ENCODE measurements at regions not wholly inside any gene's neighbourhood (a gene's known extent, or its start where the extent isn't known, plus 50 kb on each side); places are given as distances from the start of the nearest gene placed in this dataset. TPM values are rescaled to one million over a fixed set of nuclear protein-coding genes. Genes with fewer than 3 reads are reported as not detected.
"Not testable (repeated sequence)": the region's sequence is repeated elsewhere in the genome, so short reads cannot be mapped to it uniquely, and the experiment has no call there.

DNA sequence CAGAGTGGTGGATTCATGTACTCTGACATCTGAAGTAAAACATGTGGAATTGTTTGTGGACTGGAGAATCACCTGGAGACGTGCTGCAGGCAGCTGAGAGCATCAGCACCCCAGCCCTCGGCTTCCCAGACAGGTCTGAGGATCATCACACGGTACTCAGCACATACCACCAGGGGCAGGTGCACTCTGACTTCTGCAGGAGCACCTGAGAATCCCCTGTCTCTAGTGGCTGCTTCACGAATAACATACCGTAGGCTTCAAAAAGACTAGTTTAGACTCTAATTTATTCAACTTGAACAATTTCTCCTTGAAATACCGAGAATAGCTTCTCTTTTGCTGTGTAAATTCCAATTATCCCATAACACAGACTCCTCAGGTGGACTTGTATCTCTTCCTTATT is 627.5 kb downstream of the RPIA start:
- H3F3A ChIP-seq (replicated peaks; ENCODE audit: low read depth); H3K4me1 Mint-ChIP-seq; H3K36me3 Mint-ChIP-seq (ENCODE audit: low read depth); H4K20me1 ChIP-seq (replicated peaks; ENCODE audit: insufficient read depth); H3K27ac ChIP-seq (ENCODE audit: low read depth); H3K4me3 Mint-ChIP-seq; H3K27me3 Mint-ChIP-seq (ENCODE audit: insufficient read depth, low read depth, poor library complexity); H3K4me2 ChIP-seq; H3K79me2 ChIP-seq (replicated peaks; ENCODE audit: insufficient read depth); H3K27me3 ChIP-seq (ENCODE audit: insufficient read depth); DNase-seq (ENCODE audit: low spot score); H3K4me3 ChIP-seq; H3K27ac Mint-ChIP-seq; H3K4me1 ChIP-seq (ENCODE audit: insufficient read depth); H3K9me2 ChIP-seq (ENCODE audit: insufficient read depth); H2AFZ ChIP-seq; H3K9me3 Mint-ChIP-seq; ATAC-seq; H3K36me3 ChIP-seq (ENCODE audit: insufficient read depth): not testable (repeated sequence)

- not testable (repeated sequence) for H3K4me3 Mint-ChIP-seq; H3K27ac ChIP-seq (ENCODE audit: low read depth); H3K79me2 ChIP-seq (replicated peaks; ENCODE audit: insufficient read depth); H3F3A ChIP-seq (replicated peaks; ENCODE audit: low read depth); H3K4me2 ChIP-seq; H3K27me3 Mint-ChIP-seq (ENCODE audit: insufficient read depth, low read depth, poor library complexity); ATAC-seq; H2AFZ ChIP-seq; H3K9me3 Mint-ChIP-seq; H3K27ac Mint-ChIP-seq; H3K36me3 Mint-ChIP-seq (ENCODE audit: low read depth); H3K9me2 ChIP-seq (ENCODE audit: insufficient read depth); H4K20me1 ChIP-seq (replicated peaks; ENCODE audit: insufficient read depth); H3K4me1 Mint-ChIP-seq; H3K4me1 ChIP-seq (ENCODE audit: insufficient read depth); H3K36me3 ChIP-seq (ENCODE audit: insufficient read depth); H3K27me3 ChIP-seq (ENCODE audit: insufficient read depth); DNase-seq (ENCODE audit: low spot score); H3K4me3 ChIP-seq
Measured at GRCh38 chr2:89325894-89326293, 634.4 kb downstream of the RPIA start.

DNA sequence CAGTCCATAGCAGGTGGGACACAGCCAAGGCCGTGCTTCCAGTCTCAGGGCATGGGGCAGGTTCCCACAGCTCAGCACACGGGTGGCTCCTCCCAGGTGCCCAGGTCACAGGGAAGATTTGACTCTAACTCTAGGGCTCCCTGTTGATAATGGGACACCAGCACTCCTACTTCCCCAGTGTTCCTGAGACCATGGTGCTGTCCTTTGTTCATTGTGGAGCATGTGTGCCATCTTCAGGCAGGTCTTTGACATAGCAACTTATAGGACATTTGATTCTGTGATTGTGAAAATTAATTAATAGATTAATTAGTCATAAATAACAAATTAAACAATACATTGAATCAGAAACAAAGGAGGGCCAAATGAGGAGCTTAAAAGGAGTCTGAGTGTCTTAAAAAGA is 635.0 kb downstream of the RPIA start:
- ATAC-seq; H3K36me3 ChIP-seq (ENCODE audit: insufficient read depth); H3K79me2 ChIP-seq (replicated peaks; ENCODE audit: insufficient read depth); H3K4me3 ChIP-seq; H3K27ac Mint-ChIP-seq; H3K9me3 Mint-ChIP-seq; H3K9me2 ChIP-seq (ENCODE audit: insufficient read depth); H3K36me3 Mint-ChIP-seq (ENCODE audit: low read depth); H4K20me1 ChIP-seq (replicated peaks; ENCODE audit: insufficient read depth); H3K4me1 ChIP-seq (ENCODE audit: insufficient read depth); H3F3A ChIP-seq (replicated peaks; ENCODE audit: low read depth); H3K27me3 ChIP-seq (ENCODE audit: insufficient read depth); H3K4me3 Mint-ChIP-seq; H3K4me1 Mint-ChIP-seq; H2AFZ ChIP-seq; H3K27me3 Mint-ChIP-seq (ENCODE audit: insufficient read depth, low read depth, poor library complexity); H3K4me2 ChIP-seq; H3K27ac ChIP-seq (ENCODE audit: low read depth): not testable (repeated sequence)
- peak; percentile 22 for DNase-seq (ENCODE audit: low spot score)
- TF ChIP-seq, protein P1, sequence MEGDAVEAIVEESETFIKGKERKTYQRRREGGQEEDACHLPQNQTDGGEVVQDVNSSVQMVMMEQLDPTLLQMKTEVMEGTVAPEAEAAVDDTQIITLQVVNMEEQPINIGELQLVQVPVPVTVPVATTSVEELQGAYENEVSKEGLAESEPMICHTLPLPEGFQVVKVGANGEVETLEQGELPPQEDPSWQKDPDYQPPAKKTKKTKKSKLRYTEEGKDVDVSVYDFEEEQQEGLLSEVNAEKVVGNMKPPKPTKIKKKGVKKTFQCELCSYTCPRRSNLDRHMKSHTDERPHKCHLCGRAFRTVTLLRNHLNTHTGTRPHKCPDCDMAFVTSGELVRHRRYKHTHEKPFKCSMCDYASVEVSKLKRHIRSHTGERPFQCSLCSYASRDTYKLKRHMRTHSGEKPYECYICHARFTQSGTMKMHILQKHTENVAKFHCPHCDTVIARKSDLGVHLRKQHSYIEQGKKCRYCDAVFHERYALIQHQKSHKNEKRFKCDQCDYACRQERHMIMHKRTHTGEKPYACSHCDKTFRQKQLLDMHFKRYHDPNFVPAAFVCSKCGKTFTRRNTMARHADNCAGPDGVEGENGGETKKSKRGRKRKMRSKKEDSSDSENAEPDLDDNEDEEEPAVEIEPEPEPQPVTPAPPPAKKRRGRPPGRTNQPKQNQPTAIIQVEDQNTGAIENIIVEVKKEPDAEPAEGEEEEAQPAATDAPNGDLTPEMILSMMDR (conservative IDR thresholded peaks at IDR 0.05; ENCODE audit: low read depth in 2 of 2), result peak; percentile 34 to 55; a peak in 3 of 4 replicates

GRCh38 chr2:89328790-89329189 is 637.3 kb downstream of the RPIA start:
- not testable (repeated sequence) for H3K27ac Mint-ChIP-seq; H3K27me3 ChIP-seq (ENCODE audit: insufficient read depth); ATAC-seq; H2AFZ ChIP-seq; H3K4me3 ChIP-seq; H3K79me2 ChIP-seq (replicated peaks; ENCODE audit: insufficient read depth); H3K36me3 Mint-ChIP-seq (ENCODE audit: low read depth); H3F3A ChIP-seq (replicated peaks; ENCODE audit: low read depth); H3K27ac ChIP-seq (ENCODE audit: low read depth); H3K27me3 Mint-ChIP-seq (ENCODE audit: insufficient read depth, low read depth, poor library complexity); H3K4me3 Mint-ChIP-seq; H3K4me1 ChIP-seq (ENCODE audit: insufficient read depth); H3K9me2 ChIP-seq (ENCODE audit: insufficient read depth); H4K20me1 ChIP-seq (replicated peaks; ENCODE audit: insufficient read depth); H3K4me1 Mint-ChIP-seq; H3K36me3 ChIP-seq (ENCODE audit: insufficient read depth); H3K4me2 ChIP-seq; DNase-seq (ENCODE audit: low spot score); H3K9me3 Mint-ChIP-seq

Small RNA genes lying in the stretch of these regions (microRNA-seq; reads per million reads assigned to microRNA genes)
- gene MIR4436A, result not detected

Small RNA genes lying in the stretch of these regions (small RNA-seq; reads per million reads assigned to genes)
- not detected for gene IGKJ1 (ENCODE audit: low replicate concordance)
- gene IGKJ3 (ENCODE audit: low replicate concordance), result not detected
- not detected for gene IGKJ4 (ENCODE audit: low replicate concordance)
- gene IGKJ5 (ENCODE audit: low replicate concordance), result not detected
- gene IGKV1-35 (ENCODE audit: low replicate concordance), result not detected
- not detected for gene IGKV2-19 (ENCODE audit: low replicate concordance)
- gene IGKV2-36 (ENCODE audit: low replicate concordance), result not detected
- not detected for gene IGKV2-38 (ENCODE audit: low replicate concordance)
- gene IGKV3-25 (ENCODE audit: low replicate concordance), result not detected
- not detected for gene IGKV7-3 (ENCODE audit: low replicate concordance)
- not detected for gene MIR4436A (ENCODE audit: low replicate concordance)
